ENCODE measurements at regions not wholly inside any gene's neighbourhood (a gene's known extent, or its start where the extent isn't known, plus 50 kb on each side); places are given as distances from the start of the nearest gene placed in this dataset.

DNA sequence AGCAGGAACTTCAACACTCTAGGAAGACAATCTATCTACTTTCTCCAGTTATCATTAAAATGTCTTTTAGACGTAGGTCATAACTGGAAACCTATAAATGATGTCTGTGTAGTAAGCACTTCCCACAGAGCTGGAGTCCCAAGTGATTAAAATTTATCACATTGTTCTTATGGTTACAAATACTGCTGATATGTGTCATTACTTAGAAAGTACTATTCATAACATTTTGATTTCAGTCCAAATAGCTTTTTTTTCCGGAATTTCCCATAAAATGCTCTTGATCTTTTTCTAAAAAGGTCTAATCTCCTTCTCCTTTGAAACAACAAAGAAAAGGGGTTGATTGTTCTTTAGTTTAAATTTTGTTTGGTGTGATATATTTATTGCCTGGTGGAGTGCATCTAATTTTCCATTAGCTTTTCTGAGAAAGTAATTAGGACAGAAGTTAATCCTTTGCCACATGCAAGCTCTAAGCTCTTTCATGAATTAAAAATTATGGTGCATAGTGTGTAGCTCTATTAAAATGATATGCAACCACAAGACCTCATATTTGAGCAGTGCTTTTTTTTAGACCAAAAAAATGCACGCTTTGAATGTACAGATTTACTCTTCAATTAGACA lies 132.7 kb upstream of the TCF21 start:
- no peak overlapping the region for H3K4me3 ChIP-seq (ENCODE audit: control insufficient read depth, low read depth, low read length)
- DNase-seq (ENCODE audit: low read depth): no peak
- TF ChIP-seq, protein P1, sequence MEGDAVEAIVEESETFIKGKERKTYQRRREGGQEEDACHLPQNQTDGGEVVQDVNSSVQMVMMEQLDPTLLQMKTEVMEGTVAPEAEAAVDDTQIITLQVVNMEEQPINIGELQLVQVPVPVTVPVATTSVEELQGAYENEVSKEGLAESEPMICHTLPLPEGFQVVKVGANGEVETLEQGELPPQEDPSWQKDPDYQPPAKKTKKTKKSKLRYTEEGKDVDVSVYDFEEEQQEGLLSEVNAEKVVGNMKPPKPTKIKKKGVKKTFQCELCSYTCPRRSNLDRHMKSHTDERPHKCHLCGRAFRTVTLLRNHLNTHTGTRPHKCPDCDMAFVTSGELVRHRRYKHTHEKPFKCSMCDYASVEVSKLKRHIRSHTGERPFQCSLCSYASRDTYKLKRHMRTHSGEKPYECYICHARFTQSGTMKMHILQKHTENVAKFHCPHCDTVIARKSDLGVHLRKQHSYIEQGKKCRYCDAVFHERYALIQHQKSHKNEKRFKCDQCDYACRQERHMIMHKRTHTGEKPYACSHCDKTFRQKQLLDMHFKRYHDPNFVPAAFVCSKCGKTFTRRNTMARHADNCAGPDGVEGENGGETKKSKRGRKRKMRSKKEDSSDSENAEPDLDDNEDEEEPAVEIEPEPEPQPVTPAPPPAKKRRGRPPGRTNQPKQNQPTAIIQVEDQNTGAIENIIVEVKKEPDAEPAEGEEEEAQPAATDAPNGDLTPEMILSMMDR (IDR thresholded peaks at IDR 0.05; ENCODE audit: control insufficient read depth, insufficient read depth, low read depth, low read length, missing control alignments): no peak

DNA sequence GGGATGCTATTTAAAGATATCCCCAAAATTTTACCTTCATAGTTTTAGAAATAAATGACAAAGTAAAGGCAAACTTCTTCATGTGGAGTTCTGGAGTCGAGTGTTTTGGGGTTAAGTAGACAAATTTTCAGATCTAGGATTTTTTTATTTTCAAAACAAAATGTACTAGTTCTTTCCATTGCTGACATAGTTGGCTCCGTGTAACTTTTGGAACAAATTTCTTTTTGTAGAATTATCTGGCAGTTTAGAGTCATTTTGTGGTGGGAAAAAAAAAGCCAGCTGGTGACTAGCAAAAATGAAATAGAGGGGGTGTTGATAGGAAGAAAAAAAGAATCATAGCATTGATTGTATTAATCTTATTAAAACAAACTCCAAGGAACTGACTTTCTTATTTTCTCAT lies 131.6 kb upstream of the TCF21 start:
- TF ChIP-seq, protein P1 (IDR thresholded peaks at IDR 0.05; ENCODE audit: control insufficient read depth, insufficient read depth, low read depth, low read length, missing control alignments): no peak
- no peak for DNase-seq (ENCODE audit: low read depth)

DNA sequence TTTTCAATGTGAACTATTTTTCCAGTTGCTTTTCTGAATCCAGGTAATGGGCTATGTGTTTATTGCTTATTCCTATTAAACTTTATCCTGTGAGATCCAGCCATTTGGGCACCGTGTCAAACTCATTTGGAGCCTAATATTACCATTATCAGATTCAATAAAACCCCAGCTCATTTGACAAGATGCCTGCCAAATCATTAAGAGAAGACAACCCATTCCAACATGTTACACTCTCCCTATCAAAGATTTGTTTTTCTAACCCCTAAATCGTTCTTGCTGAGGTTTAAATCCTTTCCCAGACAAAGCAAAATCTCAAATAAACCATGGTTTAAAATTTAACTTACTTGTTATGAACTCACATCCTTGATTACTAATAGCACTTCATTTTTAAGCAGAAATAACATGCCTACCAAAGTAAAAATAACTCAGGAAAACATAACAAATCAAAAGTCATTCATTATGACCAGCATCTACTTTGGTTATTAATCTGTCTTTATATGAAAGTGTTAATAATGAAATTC lies 130.0 kb upstream of the TCF21 start:
- H3K4me3 ChIP-seq (ENCODE audit: control insufficient read depth, low read depth, low read length): no peak overlapping the region
- TF ChIP-seq, protein P1 (IDR thresholded peaks at IDR 0.05; ENCODE audit: control insufficient read depth, insufficient read depth, low read depth, low read length, missing control alignments): no peak
- no peak for DNase-seq (ENCODE audit: low read depth)

More for the DNA sequence above, 131.6 kb upstream of the TCF21 start:
- no peak overlapping the region for H3K4me3 ChIP-seq (ENCODE audit: control insufficient read depth, low read depth, low read length)

DNA sequence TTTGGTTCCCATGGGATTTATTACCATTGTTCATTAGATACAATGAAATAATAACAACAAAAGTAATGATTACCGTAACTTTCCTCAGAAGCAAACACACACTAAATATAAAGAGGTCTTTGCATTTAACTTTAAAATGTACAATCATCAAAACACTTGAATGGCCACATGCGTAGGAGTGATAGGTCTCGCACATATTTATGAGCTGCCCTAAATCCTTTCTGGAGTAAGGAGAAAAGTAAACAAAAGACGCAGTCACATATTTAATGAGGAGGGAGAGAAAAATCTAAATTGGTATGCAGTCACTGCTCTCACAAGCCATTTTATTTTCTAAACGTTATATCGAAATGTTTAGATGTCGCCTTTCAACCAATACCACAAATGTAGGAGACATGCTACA lies 129.4 kb upstream of the TCF21 start:
- no peak for DNase-seq (ENCODE audit: low read depth)
- TF ChIP-seq, protein P1 (IDR thresholded peaks at IDR 0.05; ENCODE audit: control insufficient read depth, insufficient read depth, low read depth, low read length, missing control alignments): no peak
- H3K4me3 ChIP-seq (ENCODE audit: control insufficient read depth, low read depth, low read length): no peak overlapping the region

DNA sequence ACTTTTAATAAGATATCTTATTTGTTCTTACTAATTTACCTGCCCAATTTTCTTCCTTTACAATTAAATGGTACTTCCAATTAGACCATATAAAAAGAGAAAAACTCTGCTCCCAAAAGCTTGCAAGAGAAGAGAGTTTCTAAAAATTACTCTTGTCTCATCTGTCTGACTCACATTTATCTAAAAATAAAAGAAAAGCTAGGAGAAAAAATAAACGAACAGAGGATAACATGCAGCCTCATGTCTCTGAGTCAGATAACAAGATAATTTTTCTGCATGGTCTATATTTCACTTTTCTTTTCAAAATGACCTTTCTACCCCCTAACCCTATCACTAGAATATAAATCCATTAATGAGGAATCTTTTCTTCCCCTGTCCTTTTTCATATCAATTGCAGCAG lies 127.2 kb upstream of the TCF21 start:
- no peak overlapping the region for H3K4me3 ChIP-seq (ENCODE audit: control insufficient read depth, low read depth, low read length)
- TF ChIP-seq, protein P1 (IDR thresholded peaks at IDR 0.05; ENCODE audit: control insufficient read depth, insufficient read depth, low read depth, low read length, missing control alignments): no peak
- no peak for DNase-seq (ENCODE audit: low read depth)

DNA sequence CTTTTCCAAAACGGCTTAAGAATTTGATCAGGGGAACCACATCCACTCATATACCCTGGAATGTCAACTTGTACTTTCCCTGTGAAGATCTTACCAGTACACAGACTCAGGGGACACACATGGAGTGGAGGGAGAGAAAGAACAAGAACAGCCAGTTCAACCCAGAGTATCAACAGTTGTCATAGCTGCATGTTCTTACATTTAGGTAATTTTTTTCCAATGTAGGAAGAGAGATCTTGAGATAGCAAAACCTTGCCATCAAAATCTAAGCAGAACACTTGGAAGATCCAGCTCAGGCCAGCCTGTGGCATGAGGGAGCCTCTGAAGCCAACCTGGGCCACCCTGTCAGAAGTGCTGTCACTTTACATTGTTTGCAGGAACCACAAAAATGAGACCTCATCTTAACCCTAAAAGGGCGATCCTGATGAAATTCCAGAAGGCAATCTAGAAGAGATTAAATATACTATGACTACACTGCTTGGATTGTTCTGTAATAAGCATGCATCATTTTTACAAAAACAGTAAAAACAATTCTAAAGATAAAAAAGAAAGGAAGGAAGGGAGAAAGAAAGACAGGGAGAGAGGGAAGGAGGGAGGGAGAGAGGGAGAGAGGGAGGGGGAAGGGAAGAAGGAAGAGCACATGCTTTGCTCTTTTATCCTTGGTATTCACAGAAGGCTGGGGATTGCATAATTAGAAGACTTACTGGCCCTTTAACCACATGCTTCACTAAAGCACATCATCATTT lies 124.7 kb upstream of the TCF21 start:
- TF ChIP-seq, protein P1 (IDR thresholded peaks at IDR 0.05; ENCODE audit: control insufficient read depth, insufficient read depth, low read depth, low read length, missing control alignments): no peak
- no peak for DNase-seq (ENCODE audit: low read depth)
- no peak overlapping the region for H3K4me3 ChIP-seq (ENCODE audit: control insufficient read depth, low read depth, low read length)

Data from AG09309 (cell line).